Activated naive CD4-positive, alpha-beta T cell treated with anti-CD3 and anti-CD28 coated beads for 36 hours (primary cell): ENCODE measurements at regions not wholly inside any gene's neighbourhood (a gene's known extent, or its start where the extent isn't known, plus 50 kb on each side); places are given as distances from the start of the nearest gene placed in this dataset.

ENCODE experiments used
- CTCF ChIA-PET: fragments of 350-600 bp; sonication (Branson Sonifier 250); formaldehyde crosslinking; loops from one replicate; lab custom pipeline; 2021; ENCODE audit warnings: antibody characterized with exemption; lab: Charles Lee
- DNase-seq: peaks from one replicate; pipeline ENCODE4 v3.0.0-alpha.2; 2020
- H3K27ac Mint-ChIP-seq: one replicate; pipeline ENCODE4 v1.8.0; 2021; ENCODE audit warnings: mild to moderate bottlenecking, mixed read lengths
- H3K27me3 Mint-ChIP-seq: one replicate; pipeline ENCODE4 v1.8.0; 2021; ENCODE audit warnings: low read depth, mixed read lengths
- H3K36me3 Mint-ChIP-seq: one replicate; pipeline ENCODE4 v1.8.0; 2021; ENCODE audit warnings: low read depth, mixed read lengths
- H3K4me1 Mint-ChIP-seq: one replicate; pipeline ENCODE4 v1.8.0; 2021; ENCODE audit warnings: low read depth, mixed read lengths
- H3K4me3 Mint-ChIP-seq: one replicate; pipeline ENCODE4 v1.8.0; 2021; ENCODE audit warnings: mild to moderate bottlenecking, moderate library complexity, mixed read lengths
- H3K9me3 Mint-ChIP-seq: one replicate; pipeline ENCODE4 v1.8.0; 2021; ENCODE audit warnings: mixed read lengths
- intact Hi-C: fragments of 100-400 bp; cut with micrococcal nuclease; formaldehyde crosslinking; loops from one replicate; pipeline ENCODE4 v1.15.1; 2023

DNA sequence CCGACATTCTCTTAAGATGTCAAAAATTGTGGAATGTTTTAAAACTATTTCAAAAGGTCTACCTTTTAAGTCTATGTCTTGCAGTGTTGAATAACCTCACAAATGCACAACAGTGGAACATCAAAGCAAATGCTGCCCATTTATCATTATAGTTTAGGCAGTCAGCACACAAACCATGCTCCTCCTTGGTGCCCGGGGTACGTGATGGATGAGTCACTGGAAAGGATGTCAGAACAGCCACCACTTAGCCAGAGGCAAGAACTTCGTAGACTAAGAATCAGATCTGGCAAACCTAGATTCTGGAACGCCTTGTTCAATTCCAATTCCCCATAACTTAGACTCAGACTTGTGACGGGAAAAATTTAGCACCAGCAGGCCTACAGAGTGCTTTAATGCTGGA, 343.6 kb downstream of the FGF9 start:
- CTCF ChIA-PET = no interaction called here
- intact Hi-C loops = no loop called here
- Mint-ChIP-seq H3K4me3 (no peak overlapping the region), H3K36me3 (no peaks in the 10 kb centered on the region), H3K27ac (no peak overlapping the region), H3K4me1 (peaks cover 9% of the 10 kb centered on the region), H3K27me3 (no peaks in the 10 kb centered on the region), H3K9me3 (no peaks in the 10 kb centered on the region)
- no peak for DNase-seq

DNA sequence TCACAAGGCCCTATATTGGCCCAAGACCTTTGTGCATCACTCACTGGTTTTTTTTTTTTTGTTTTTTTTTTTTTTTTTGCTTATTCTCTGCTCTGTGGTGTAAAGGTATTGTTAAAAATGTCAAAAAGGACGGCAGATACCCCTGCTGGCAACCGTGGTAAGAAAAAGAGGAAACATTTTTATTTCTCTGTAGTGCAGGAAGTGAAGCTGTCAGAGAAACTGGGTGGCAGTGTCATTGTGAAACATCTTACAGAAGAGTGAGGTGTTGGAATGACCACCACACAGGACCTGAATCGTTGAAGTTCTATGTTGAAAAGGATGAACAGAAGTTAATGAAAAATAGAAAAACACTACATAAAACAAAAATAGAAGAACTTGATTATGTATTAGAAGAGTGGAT, 346.4 kb downstream of the FGF9 start:
- DNase-seq = no peak
- Mint-ChIP-seq H3K4me3 (no peak overlapping the region), H3K36me3 (no peaks in the 10 kb centered on the region), H3K9me3 (no peaks in the 10 kb centered on the region), H3K27me3 (no peaks in the 10 kb centered on the region), H3K4me1 (peaks cover 9% of the 10 kb centered on the region), H3K27ac (no peak overlapping the region)
- intact Hi-C loops = no loop called here
- CTCF ChIA-PET = interaction anchor here (0.6 kb wide), 1 partner anchor 66 kb away, joined by 3 read pairs; no protein-coding TSS in a partner anchor

DNA sequence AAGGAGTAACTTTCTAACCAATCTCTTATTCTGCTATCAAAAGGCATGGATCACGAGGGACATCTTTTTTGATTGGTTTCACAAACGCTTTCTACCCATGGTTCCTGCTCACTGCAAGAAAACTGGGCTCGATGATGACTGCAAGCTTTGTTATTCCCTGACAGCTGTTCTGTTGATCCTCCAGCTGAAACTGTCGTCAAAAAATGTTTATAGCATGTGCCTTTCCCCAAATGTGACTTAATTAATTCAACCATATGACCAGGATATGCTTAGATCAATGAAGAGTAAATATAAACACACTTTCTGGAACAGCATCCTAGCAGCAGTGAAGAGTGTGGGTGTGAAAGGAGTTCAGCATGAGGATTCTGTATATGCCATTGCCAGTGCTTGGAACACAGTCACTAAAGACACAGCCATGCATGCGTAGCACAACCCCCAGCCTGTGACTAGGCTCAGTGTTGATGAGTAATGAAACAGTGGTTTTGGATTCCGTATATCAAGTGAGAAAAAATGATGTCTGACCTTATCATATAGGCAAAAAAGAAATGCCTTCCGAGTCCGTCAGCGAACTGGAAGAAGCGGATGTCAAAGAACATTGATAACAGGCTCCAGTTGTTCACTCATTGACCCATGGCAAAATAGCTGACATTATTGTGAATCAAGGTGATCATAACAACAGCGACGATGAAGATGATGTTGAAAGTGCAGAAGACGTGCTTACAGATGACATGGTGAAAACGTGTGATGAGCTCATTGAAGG, 347.4 kb downstream of the FGF9 start:
- no peak for DNase-seq
- Mint-ChIP-seq H3K27me3 (no peaks in the 10 kb centered on the region), H3K9me3 (no peaks in the 10 kb centered on the region), H3K4me1 (peaks cover 9% of the 10 kb centered on the region), H3K36me3 (no peaks in the 10 kb centered on the region), H3K27ac (no peak overlapping the region), H3K4me3 (no peak overlapping the region)
- CTCF ChIA-PET = no interaction called here
- intact Hi-C loops = no loop called here

DNA sequence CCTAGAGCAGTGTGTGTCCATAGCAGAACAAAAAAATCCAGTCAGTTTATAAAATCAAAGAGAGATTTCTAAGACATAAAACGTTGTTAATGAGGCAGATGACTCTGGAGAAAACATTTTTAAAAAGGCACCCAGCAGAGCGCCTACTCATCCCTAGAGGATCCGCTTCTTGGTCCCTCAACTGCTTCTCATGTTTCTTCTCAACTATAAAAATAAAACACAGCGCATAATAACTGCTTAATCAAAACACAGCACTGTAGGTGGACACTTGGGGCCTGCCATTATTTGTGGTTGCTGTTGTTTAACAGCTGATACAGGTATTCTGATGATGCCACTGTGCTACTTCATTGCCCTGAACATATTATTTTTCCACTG, 347.9 kb downstream of the FGF9 start:
- intact Hi-C loops = no loop called here
- H3K36me3 Mint-ChIP-seq = no peaks in the 10 kb centered on the region
- H3K4me1 Mint-ChIP-seq = peaks cover 9% of the 10 kb centered on the region
- CTCF ChIA-PET = no interaction called here
- no peaks in the 10 kb centered on the region for H3K9me3 Mint-ChIP-seq
- H3K4me3 Mint-ChIP-seq = no peak overlapping the region
- no peak overlapping the region for H3K27ac Mint-ChIP-seq
- DNase-seq = no peak
- H3K27me3 Mint-ChIP-seq = no peaks in the 10 kb centered on the region

DNA sequence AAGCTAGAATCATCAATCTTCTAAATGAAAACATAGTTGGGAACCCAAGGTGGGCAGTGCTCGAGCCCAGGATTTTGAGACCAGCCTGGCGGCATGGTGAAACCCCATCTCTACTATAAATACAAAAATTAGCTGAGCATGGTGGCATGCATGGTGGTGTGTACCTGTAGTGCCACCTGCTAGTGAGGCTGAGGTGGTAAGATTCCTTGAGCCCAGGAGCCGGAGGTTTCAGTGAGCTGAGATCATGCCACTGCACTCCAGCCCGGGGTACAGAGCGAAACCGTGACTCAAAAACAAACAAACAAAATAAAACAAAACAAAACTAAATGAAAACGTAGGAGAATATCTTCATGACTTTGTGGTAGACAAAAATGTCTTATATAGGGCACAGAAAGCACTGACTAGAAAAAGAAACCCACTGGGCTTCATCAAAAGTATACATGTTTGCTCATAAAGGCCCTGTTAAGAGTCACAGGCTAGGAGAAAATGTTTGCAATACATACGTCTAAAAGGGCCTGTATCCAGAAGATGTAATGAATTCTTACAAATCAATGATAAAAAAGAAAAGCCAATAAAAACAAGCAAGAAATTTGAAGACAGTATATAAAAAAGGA, 353.6 kb downstream of the FGF9 start:
- H3K36me3 Mint-ChIP-seq = no peaks in the 10 kb centered on the region
- intact Hi-C loops = no loop called here

DNA sequence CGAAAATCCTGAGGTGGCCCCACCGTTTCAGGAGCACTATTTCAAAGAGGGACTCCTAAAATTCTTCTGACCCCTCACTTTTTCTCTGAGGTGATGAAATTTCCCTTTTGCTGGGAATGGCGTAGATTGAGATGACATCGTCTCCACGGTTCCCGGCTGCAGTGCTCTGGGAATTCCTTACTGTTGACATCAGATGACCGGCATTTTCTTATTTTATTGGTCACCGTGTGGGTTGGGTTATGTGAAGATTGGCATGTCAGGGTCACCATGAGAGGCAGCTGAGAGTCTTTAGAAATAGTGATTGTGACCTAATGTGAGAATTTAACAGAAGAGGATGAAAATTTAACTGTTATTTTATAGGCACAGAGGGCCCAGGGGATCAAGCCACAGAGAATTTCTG, 356.7 kb downstream of the FGF9 start:
- Mint-ChIP-seq H3K4me3 (no peak overlapping the region), H3K9me3 (no peaks in the 10 kb centered on the region), H3K27ac (no peak overlapping the region), H3K36me3 (no peaks in the 10 kb centered on the region), H3K27me3 (no peaks in the 10 kb centered on the region), H3K4me1 (no peaks in the 10 kb centered on the region)
- DNase-seq = no peak
- CTCF ChIA-PET = no interaction called here
- intact Hi-C loops = no loop called here

More for the DNA sequence above, 353.6 kb downstream of the FGF9 start:
- no peak overlapping the region for H3K4me3 Mint-ChIP-seq
- DNase-seq = no peak
- CTCF ChIA-PET = no interaction called here
- no peak overlapping the region for H3K27ac Mint-ChIP-seq
- no peaks in the 10 kb centered on the region for H3K27me3 Mint-ChIP-seq
- no peaks in the 10 kb centered on the region for H3K9me3 Mint-ChIP-seq
- H3K4me1 Mint-ChIP-seq = no peaks in the 10 kb centered on the region

DNA sequence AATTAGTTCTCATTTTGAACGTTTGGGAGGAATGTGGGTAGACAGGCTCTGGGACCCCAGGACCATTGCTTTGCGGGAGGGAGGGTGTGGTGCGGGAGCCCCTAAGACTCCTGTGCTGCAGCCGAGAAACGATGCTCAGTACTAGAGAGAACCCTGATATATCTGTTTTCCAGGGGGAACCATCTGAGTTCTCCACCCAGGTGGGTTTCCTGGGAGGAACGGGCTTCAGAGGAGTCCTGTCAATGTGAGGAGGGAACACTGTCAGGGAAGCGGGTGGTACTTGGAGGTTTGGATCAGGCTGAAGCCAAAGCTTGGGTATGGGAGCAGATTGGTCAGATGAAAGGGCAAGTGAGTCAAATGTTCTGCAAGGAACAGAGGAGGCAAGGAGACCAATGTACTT, 358.0 kb downstream of the FGF9 start:
- H3K4me3 Mint-ChIP-seq = no peak overlapping the region
- DNase-seq = no peak
- H3K27me3 Mint-ChIP-seq = no peaks in the 10 kb centered on the region
- H3K4me1 Mint-ChIP-seq = no peaks in the 10 kb centered on the region
- H3K36me3 Mint-ChIP-seq = no peaks in the 10 kb centered on the region
- CTCF ChIA-PET = no interaction called here
- H3K27ac Mint-ChIP-seq = no peak overlapping the region
- intact Hi-C loops = no loop called here
- no peaks in the 10 kb centered on the region for H3K9me3 Mint-ChIP-seq

DNA sequence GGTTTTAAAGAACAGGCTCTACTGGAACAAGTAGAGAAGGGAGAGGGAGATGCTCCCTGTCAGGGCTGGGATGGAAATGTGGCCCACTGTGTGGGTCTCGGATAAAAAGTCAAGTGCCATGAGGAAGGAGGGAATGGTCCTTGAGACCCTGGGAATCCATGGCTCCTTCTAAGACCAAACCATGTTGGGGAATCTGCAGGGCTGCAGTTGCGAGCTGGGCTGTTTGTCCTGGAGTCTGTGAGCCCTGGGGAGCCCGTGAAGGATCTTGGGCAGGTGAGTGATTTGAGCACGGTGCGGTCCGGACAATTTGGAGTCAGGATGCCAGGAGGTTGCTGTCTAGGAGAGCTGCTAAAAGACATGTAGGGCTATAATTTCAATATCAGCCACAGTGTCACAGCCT, 359.4 kb downstream of the FGF9 start:
- H3K27ac Mint-ChIP-seq = no peak overlapping the region
- DNase-seq = no peak
- no peaks in the 10 kb centered on the region for H3K27me3 Mint-ChIP-seq
- no peaks in the 10 kb centered on the region for H3K4me1 Mint-ChIP-seq
- H3K4me3 Mint-ChIP-seq = no peak overlapping the region
- intact Hi-C loops = no loop called here
- CTCF ChIA-PET = no interaction called here
- H3K36me3 Mint-ChIP-seq = no peaks in the 10 kb centered on the region
- H3K9me3 Mint-ChIP-seq = no peaks in the 10 kb centered on the region

DNA sequence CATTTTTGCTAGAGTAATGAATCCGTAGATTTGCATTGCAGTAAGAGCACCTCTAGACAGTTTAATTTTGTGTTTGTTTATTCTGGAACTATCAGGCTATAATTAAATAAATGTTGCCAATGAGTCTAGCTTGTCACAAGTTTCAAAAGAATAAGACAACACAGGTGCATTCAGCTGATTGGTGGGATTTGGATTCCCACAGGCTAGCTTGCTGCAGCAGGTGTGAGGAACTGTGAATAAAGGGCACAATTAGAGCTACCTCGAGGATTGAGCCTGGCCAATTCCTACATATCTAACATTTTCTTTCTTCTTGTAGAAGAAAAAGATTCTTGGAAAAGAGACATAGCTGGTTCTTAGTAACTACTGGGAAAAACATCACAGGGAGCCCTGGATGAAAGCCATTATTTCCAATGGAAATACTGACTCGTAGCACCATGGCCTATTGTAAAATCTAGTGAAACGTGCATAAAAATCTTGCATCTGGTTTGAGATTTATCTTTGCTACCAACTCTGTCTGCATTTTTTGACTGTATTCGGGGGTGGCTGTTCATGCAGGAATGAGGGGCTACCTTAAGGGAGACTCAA, 360.9 kb downstream of the FGF9 start:
- Mint-ChIP-seq H3K4me1 (no peaks in the 10 kb centered on the region), H3K36me3 (no peaks in the 10 kb centered on the region), H3K9me3 (no peaks in the 10 kb centered on the region), H3K4me3 (no peak overlapping the region), H3K27me3 (peaks cover 2% of the 10 kb centered on the region), H3K27ac (no peak overlapping the region)
- DNase-seq = no peak
- CTCF ChIA-PET = interaction anchor here (1.6 kb wide), 1 partner anchor 28 kb away, joined by 3 read pairs; no protein-coding TSS in a partner anchor
- intact Hi-C loops = no loop called here

DNA sequence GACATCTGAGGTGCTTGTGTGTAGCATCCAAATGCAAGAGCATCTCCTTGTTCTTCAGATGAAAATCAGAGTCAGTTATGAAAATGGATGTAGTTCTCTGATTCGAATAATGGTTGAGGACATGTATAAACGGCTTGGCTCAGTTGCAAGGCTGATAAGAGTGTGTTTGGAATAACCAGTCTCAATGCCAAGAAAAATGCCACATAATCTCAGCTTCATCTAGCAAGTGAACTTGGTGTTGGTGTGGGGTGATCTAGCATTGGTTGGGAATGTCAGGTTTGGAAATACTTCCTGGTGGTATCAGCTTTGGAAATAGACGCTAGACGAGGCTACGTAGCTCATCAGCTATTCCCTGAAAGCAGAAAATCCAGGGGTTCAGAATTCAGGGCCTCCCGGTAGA, 362.0 kb downstream of the FGF9 start:
- CTCF ChIA-PET = interaction anchor here (1.6 kb wide), 1 partner anchor 27 kb away, joined by 3 read pairs; no protein-coding TSS in a partner anchor
- no peak for DNase-seq
- H3K9me3 Mint-ChIP-seq = no peaks in the 10 kb centered on the region
- H3K27ac Mint-ChIP-seq = no peak overlapping the region
- H3K36me3 Mint-ChIP-seq = no peaks in the 10 kb centered on the region
- H3K27me3 Mint-ChIP-seq = peaks cover 2% of the 10 kb centered on the region
- intact Hi-C loops = no loop called here
- no peak overlapping the region for H3K4me3 Mint-ChIP-seq
- no peaks in the 10 kb centered on the region for H3K4me1 Mint-ChIP-seq

DNA sequence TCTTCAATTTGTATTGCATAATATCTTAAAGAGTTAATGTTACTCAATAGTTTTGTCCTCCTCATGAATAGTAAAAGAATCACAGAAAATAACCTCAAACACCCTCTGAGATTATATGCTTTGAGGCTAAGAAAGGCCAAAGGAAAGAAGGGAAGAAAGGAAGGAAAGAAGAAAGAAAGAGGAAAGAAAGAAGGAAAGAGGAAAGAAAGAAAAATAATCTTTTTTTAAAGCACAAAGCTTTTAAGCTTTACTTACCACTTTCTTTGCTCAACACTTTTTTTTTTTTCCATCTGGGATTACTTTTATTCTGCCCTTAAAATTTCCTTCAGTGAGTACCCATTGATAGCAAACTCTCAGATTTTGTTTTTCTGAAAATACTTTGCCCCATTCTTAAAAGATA, 369.1 kb downstream of the FGF9 start:
- Mint-ChIP-seq H3K27ac (no peak overlapping the region), H3K4me3 (no peak overlapping the region), H3K4me1 (peaks cover 8% of the 10 kb centered on the region), H3K27me3 (peaks cover 2% of the 10 kb centered on the region), H3K36me3 (no peaks in the 10 kb centered on the region), H3K9me3 (peaks cover 10% of the 10 kb centered on the region)
- CTCF ChIA-PET = no interaction called here
- no peak for DNase-seq
- intact Hi-C loops = no loop called here

DNA sequence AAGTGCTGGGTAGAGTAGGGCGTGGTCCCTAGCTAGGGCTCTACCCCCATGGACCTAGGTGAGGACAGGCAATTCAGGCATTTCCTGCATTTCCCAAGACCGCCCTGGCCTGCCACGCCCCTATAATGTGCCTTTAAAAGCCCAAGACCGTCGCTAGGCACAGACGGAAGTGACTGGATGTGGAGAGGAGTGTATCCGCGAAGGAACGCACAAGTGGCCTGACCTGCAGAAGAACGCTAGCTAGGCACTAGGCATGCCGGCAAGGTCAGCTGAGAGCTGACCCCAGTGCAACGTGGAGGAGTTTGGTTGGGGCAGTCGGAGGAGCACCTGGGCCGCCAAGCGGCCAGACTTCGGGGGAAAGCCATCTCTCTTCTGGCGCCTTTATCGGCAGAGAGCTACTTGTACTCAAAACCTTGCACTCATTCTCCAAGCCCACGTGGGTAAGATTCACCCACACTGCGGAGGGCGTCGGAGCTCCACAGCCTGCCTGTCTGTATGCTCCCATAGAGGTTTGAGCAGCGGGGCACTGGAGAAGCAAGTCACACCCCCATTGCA, 370.0 kb downstream of the FGF9 start:
- Mint-ChIP-seq H3K27me3 (peaks cover 4% of the 10 kb centered on the region), H3K4me1 (peaks cover 8% of the 10 kb centered on the region), H3K4me3 (peak overlapping the region; percentile 57), H3K27ac (no peak overlapping the region), H3K36me3 (no peaks in the 10 kb centered on the region), H3K9me3 (peaks cover 10% of the 10 kb centered on the region)
- intact Hi-C loops = no loop called here
- CTCF ChIA-PET = no interaction called here
- no peak for DNase-seq
